HEK293 (cell line): ENCODE measurements at regions not wholly inside any gene's neighbourhood (a gene's known extent, or its start where the extent isn't known, plus 50 kb on each side); places are given as distances from the start of the nearest gene placed in this dataset.

Source experiments
- CTCF ChIA-PET: fragments of 350-600 bp; formaldehyde crosslinking; extraction: SDS; loops from one replicate; lab custom pipeline; 2021; ENCODE audit warnings: antibody characterized with exemption; lab: Yijun Ruan, JAX
- POLR2A ChIA-PET: fragments of 300-600 bp; formaldehyde crosslinking; extraction: SDS; loops from one replicate; lab custom pipeline; 2020; ENCODE audit warnings: antibody characterized with exemption, inconsistent platforms; lab: Yijun Ruan, JAX
- H3K27ac ChIP-seq: fragments of 200-500 bp; sonication (Bioruptor generic); 2 replicates; pipeline ENCODE4 v1.5.1; 2014; ENCODE audit warnings: low read depth, low read length, control low read depth, inconsistent platforms; ENCODE audit errors: extremely low read depth
- H3K36me3 ChIP-seq, 2 experiments: fragments of 200-500 bp in 1 of 2; sonication (Bioruptor generic) in 1 of 2; 1 replicate in 1 of 2; 2 replicates in 1 of 2; pipeline ENCODE4 v1.5.1; 2014 to 2017; ENCODE audit warnings: inconsistent platforms in 2 of 2, low read length in 2 of 2; ENCODE audit not compliant: control insufficient read depth in 2 of 2, insufficient read depth in 1 of 2
- H3K4me1 ChIP-seq: fragments of 200-500 bp; sonication (Bioruptor generic); 2 replicates; pipeline ENCODE4 v1.5.1; 2014; ENCODE audit warnings: mild to moderate bottlenecking, low read length, inconsistent platforms; ENCODE audit not compliant: control insufficient read depth, insufficient read depth
- H3K4me3 ChIP-seq: 2 replicates; pipeline ENCODE4 v1.5.1; 2011; ENCODE audit warnings: low read depth, mild to moderate bottlenecking, control low read depth, low read length, moderate library complexity
- H3K9me3 ChIP-seq: fragments of 200-500 bp; sonication (Bioruptor generic); 2 replicates; pipeline ENCODE4 v1.5.1; 2014; ENCODE audit warnings: low read depth, low read length, inconsistent platforms; ENCODE audit not compliant: control insufficient read depth, insufficient read depth
- IKZF3 ChIP-seq: fragments of 450-650 bp; IDR thresholded peaks from 2 replicates; pipeline ENCODE4 v1.5.0; 2018; ENCODE audit warnings: missing biosample characterization, mild to moderate bottlenecking, missing genetic modification characterization, moderate library complexity
- PATZ1 ChIP-seq: fragments of 450-650 bp; formaldehyde crosslinking; IDR thresholded peaks from 2 replicates; pipeline ENCODE4 v1.5.1; 2016; ENCODE audit warnings: missing biosample characterization, missing genetic modification characterization
- RBAK ChIP-seq: fragments of 450-650 bp; formaldehyde crosslinking; IDR thresholded peaks from 2 replicates; pipeline ENCODE4 v1.5.1; 2016; ENCODE audit warnings: missing biosample characterization, missing genetic modification characterization
- REST ChIP-seq: fragments of 450-650 bp; formaldehyde crosslinking; IDR thresholded peaks from 2 replicates; pipeline ENCODE4 v1.5.1; 2016; ENCODE audit warnings: missing biosample characterization, missing genetic modification characterization
- ZFP3 ChIP-seq: fragments of 450-650 bp; formaldehyde crosslinking; IDR thresholded peaks from 2 replicates; pipeline ENCODE4 v1.5.1; 2016; ENCODE audit warnings: low read depth, missing biosample characterization, missing genetic modification characterization
- ZNF112 ChIP-seq: fragments of 450-650 bp; formaldehyde crosslinking; IDR thresholded peaks from 2 replicates; pipeline ENCODE4 v1.5.0; 2017; ENCODE audit warnings: missing biosample characterization, missing genetic modification characterization
- ZNF132 ChIP-seq: fragments of 450-650 bp; formaldehyde crosslinking; IDR thresholded peaks from 2 replicates; pipeline ENCODE4 v1.5.1; 2017; ENCODE audit warnings: missing biosample characterization, missing genetic modification characterization, borderline replicate concordance
- ZNF214 ChIP-seq: fragments of 450-650 bp; formaldehyde crosslinking; IDR thresholded peaks from 2 replicates; pipeline ENCODE4 v1.5.1; 2017; ENCODE audit warnings: missing biosample characterization, mild to moderate bottlenecking, missing genetic modification characterization, borderline replicate concordance
- ZNF24 ChIP-seq: fragments of 450-650 bp; formaldehyde crosslinking; IDR thresholded peaks from 2 replicates; pipeline ENCODE4 v1.5.1; 2016; ENCODE audit warnings: missing biosample characterization, missing genetic modification characterization
- ZNF248 ChIP-seq: fragments of 450-650 bp; formaldehyde crosslinking; IDR thresholded peaks from 2 replicates; pipeline ENCODE4 v1.5.1; 2017; ENCODE audit warnings: missing biosample characterization, missing genetic modification characterization
- ZNF350 ChIP-seq: fragments of 450-650 bp; formaldehyde crosslinking; IDR thresholded peaks from 2 replicates; pipeline ENCODE4 v1.5.0; 2017; ENCODE audit warnings: missing biosample characterization, mild to moderate bottlenecking, missing genetic modification characterization
- ZNF404 ChIP-seq: fragments of 450-650 bp; formaldehyde crosslinking; IDR thresholded peaks from 2 replicates; pipeline ENCODE4 v1.5.1; 2017; ENCODE audit warnings: missing biosample characterization, missing genetic modification characterization
- ZNF621 ChIP-seq: fragments of 450-650 bp; formaldehyde crosslinking; IDR thresholded peaks from 2 replicates; pipeline ENCODE4 v1.5.1; 2017; ENCODE audit warnings: missing biosample characterization, missing genetic modification characterization
- ZNF707 ChIP-seq: fragments of 450-650 bp; formaldehyde crosslinking; IDR thresholded peaks from 2 replicates; pipeline ENCODE4 v1.5.1; 2016; ENCODE audit warnings: missing biosample characterization, missing genetic modification characterization
- TF ChIP-seq, protein P1 (sequence below): fragments of 450-650 bp; formaldehyde crosslinking; IDR thresholded peaks from 2 replicates; pipeline ENCODE4 v1.5.1; 2016; ENCODE audit warnings: missing biosample characterization, missing genetic modification characterization
- TF ChIP-seq, protein P2 (sequence below): fragments of 450-650 bp; IDR thresholded peaks from 2 replicates; pipeline ENCODE4 v1.5.1; 2018; ENCODE audit warnings: missing biosample characterization, mild to moderate bottlenecking, missing genetic modification characterization
- TF ChIP-seq, protein P3 (sequence below): fragments of 450-650 bp; formaldehyde crosslinking; IDR thresholded peaks from 2 replicates; pipeline ENCODE4 v1.5.1; 2017; ENCODE audit warnings: missing biosample characterization, missing genetic modification characterization
- TF ChIP-seq, protein P4 (sequence below): fragments of 450-650 bp; formaldehyde crosslinking; IDR thresholded peaks from 2 replicates; pipeline ENCODE4 v1.5.1; 2017; ENCODE audit warnings: missing biosample characterization, missing genetic modification characterization

DNA sequence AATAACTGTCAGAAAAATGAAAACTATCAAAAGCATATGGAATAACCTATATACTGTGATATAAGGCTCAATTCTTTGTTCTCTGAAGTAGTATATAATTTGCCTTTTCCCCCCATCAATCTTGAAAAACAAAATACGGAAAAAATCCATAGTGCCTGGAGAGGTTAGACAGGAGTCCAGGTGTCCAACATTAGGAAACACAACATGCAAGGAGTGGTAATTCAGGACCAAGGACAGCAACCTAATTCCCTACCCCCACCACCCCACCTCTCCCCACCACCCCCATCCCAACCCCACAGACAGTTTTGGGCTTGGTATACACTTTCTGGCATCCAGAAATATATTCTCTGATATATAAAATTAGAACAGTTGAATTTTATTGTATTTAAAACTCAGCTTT, 55.1 kb upstream of the SLC25A26 start:
- Histone ChIP-seq H3K4me3 (no peak overlapping the region), H3K27ac (no peak overlapping the region), H3K36me3 (no peaks in the 10 kb centered on the region), H3K9me3 (no peaks in the 10 kb centered on the region), H3K4me1 (no peaks in the 10 kb centered on the region)
- TF ChIP-seq REST = peak; percentile 74
- TF ChIP-seq, protein P1, sequence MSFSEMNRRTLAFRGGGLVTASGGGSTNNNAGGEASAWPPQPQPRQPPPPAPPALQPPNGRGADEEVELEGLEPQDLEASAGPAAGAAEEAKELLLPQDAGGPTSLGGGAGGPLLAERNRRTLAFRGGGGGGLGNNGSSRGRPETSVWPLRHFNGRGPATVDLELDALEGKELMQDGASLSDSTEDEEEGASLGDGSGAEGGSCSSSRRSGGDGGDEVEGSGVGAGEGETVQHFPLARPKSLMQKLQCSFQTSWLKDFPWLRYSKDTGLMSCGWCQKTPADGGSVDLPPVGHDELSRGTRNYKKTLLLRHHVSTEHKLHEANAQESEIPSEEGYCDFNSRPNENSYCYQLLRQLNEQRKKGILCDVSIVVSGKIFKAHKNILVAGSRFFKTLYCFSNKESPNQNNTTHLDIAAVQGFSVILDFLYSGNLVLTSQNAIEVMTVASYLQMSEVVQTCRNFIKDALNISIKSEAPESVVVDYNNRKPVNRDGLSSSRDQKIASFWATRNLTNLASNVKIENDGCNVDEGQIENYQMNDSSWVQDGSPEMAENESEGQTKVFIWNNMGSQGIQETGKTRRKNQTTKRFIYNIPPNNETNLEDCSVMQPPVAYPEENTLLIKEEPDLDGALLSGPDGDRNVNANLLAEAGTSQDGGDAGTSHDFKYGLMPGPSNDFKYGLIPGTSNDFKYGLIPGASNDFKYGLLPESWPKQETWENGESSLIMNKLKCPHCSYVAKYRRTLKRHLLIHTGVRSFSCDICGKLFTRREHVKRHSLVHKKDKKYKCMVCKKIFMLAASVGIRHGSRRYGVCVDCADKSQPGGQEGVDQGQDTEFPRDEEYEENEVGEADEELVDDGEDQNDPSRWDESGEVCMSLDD = no peak
- TF ChIP-seq ZFP3 (tag by site-specific recombination) = no peak
- ChIA-PET POLR2A (no interaction called here), CTCF (no interaction called here)

DNA sequence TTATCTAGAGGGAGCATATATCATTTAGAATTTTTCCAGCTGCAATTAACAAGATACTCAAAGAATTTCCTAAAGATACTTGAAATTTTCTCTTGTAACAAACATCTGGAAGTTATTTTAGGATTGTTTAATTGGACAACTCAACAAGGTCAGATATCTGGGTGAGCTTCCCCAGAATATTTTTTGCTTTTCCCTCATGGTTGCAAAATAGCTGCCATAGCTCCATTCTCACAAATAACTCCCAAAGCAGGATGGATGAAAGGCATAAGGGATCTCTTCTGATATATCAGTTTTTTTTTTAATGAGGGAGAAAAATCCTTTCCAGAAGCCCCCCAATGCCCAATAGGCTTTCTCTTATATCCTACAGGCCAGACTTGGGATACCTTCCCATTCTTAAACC, 56.6 kb upstream of the SLC25A26 start:
- TF ChIP-seq, protein P2, sequence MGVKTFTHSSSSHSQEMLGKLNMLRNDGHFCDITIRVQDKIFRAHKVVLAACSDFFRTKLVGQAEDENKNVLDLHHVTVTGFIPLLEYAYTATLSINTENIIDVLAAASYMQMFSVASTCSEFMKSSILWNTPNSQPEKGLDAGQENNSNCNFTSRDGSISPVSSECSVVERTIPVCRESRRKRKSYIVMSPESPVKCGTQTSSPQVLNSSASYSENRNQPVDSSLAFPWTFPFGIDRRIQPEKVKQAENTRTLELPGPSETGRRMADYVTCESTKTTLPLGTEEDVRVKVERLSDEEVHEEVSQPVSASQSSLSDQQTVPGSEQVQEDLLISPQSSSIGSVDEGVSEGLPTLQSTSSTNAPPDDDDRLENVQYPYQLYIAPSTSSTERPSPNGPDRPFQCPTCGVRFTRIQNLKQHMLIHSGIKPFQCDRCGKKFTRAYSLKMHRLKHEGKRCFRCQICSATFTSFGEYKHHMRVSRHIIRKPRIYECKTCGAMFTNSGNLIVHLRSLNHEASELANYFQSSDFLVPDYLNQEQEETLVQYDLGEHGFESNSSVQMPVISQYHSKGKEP (tag by site-specific recombination) = no peak
- TF ChIP-seq, protein P3, sequence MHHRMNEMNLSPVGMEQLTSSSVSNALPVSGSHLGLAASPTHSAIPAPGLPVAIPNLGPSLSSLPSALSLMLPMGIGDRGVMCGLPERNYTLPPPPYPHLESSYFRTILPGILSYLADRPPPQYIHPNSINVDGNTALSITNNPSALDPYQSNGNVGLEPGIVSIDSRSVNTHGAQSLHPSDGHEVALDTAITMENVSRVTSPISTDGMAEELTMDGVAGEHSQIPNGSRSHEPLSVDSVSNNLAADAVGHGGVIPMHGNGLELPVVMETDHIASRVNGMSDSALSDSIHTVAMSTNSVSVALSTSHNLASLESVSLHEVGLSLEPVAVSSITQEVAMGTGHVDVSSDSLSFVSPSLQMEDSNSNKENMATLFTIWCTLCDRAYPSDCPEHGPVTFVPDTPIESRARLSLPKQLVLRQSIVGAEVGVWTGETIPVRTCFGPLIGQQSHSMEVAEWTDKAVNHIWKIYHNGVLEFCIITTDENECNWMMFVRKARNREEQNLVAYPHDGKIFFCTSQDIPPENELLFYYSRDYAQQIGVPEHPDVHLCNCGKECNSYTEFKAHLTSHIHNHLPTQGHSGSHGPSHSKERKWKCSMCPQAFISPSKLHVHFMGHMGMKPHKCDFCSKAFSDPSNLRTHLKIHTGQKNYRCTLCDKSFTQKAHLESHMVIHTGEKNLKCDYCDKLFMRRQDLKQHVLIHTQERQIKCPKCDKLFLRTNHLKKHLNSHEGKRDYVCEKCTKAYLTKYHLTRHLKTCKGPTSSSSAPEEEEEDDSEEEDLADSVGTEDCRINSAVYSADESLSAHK (tag by site-specific recombination) = no peak
- TF ChIP-seq ZNF350 = no peak
- no peak for TF ChIP-seq ZNF112 (tag by site-specific recombination)
- no peak for TF ChIP-seq RBAK (tag by site-specific recombination)
- no peak for TF ChIP-seq IKZF3 (tag by site-specific recombination)
- no peak for TF ChIP-seq PATZ1 (tag by site-specific recombination)
- TF ChIP-seq, protein P4, sequence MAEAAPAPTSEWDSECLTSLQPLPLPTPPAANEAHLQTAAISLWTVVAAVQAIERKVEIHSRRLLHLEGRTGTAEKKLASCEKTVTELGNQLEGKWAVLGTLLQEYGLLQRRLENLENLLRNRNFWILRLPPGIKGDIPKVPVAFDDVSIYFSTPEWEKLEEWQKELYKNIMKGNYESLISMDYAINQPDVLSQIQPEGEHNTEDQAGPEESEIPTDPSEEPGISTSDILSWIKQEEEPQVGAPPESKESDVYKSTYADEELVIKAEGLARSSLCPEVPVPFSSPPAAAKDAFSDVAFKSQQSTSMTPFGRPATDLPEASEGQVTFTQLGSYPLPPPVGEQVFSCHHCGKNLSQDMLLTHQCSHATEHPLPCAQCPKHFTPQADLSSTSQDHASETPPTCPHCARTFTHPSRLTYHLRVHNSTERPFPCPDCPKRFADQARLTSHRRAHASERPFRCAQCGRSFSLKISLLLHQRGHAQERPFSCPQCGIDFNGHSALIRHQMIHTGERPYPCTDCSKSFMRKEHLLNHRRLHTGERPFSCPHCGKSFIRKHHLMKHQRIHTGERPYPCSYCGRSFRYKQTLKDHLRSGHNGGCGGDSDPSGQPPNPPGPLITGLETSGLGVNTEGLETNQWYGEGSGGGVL = no peak
- TF ChIP-seq ZNF132 (tag by site-specific recombination) = no peak
- no peak for TF ChIP-seq ZNF404
- no peak for TF ChIP-seq ZNF24 (tag by site-specific recombination)
- TF ChIP-seq ZNF621 (tag by site-specific recombination) = no peak
- TF ChIP-seq ZNF707 = no peak
- no peak for TF ChIP-seq ZNF214 (tag by site-specific recombination)
- TF ChIP-seq ZNF248 (tag by site-specific recombination) = no peak
- POLR2A ChIA-PET = no interaction called here
- Histone ChIP-seq H3K4me1 (no peaks in the 10 kb centered on the region), H3K4me3 (no peak overlapping the region), H3K36me3 (no peaks in the 10 kb centered on the region), H3K9me3 (no peaks in the 10 kb centered on the region), H3K27ac (no peak overlapping the region)
- CTCF ChIA-PET = interaction anchor here (0.6 kb wide), 1 partner anchor 21 kb away, joined by 6 read pairs; no protein-coding TSS in a partner anchor
